Kidney capillary endothelial cell (primary cell): ENCODE measurements at regions not wholly inside any gene's neighbourhood (a gene's known extent, or its start where the extent isn't known, plus 50 kb on each side); places are given as distances from the start of the nearest gene placed in this dataset.

Experiments
- DNase-seq: peaks from one replicate; pipeline ENCODE4 v3.0.0-alpha.2; 2018; ENCODE audit warnings: low spot score

DNA sequence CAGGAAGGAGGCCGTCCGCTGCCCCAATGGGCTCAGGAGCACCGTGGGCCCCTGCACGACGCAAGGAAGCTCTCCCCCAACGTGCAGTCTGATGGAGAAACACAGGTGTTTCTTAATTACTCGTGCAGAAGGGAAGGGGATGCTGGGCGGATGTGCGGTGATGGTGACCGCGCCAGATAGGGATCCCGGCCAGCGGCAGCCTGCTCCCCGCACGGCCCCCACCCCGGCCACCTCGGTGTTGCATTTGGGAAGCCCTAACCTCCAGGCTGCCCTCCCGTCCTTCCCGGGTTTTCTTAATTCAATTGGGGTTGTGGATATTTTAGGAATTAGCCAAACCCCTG is 254.4 kb downstream of the ZNF536 start:
- no peak for DNase-seq

DNA sequence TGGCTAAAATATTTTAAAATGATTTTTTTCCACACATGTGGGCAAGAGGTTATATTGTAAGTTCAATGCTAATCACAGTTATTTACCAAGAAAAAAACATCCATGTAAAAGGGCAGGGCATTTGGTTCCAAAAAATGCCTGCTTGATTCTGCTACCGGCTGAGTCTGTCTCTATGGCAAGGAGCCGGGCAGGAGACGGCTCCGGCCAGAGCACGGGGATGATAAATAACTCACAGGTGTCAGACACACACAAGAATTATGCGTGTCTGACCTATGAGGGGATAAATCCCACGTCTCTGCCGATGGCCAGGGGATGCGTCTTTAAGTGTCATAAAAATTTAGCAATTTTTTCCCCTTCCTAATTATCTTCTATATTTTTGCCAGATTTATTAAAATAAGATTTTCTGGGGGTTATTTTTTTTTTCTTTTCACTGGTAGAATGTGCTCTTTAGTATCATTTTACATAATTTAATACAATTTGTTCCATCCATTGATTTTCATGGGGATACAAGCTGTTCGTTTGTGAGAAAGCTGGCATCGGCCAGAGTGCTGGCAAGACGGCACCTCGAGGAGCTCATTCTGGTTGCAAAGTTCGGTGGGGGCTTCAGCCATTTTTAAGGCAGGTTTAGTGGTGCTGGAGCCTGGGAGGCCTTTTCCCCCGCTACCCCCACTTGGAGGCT is 253.9 kb downstream of the ZNF536 start:
- DNase-seq: no peak

DNA sequence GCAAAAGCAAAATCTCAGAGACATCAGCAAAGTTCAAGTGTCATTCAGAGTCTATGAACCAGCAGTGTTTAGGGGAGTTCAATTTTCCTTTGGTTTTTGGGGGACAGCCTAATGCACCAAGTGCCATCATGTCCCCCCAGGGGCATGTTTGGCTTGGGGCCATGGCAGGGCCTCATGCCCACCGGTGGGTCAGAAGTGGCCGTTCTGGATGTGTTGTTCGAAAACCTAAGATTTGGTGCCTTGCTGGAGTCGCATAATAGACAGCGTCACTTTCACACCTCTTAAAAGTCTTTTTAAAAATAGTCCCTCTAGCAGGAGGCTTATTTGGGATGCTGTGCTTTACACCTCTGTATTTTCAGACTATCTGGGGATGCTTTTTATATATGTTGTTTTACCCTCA is 250.1 kb downstream of the ZNF536 start:
- no peak for DNase-seq

DNA sequence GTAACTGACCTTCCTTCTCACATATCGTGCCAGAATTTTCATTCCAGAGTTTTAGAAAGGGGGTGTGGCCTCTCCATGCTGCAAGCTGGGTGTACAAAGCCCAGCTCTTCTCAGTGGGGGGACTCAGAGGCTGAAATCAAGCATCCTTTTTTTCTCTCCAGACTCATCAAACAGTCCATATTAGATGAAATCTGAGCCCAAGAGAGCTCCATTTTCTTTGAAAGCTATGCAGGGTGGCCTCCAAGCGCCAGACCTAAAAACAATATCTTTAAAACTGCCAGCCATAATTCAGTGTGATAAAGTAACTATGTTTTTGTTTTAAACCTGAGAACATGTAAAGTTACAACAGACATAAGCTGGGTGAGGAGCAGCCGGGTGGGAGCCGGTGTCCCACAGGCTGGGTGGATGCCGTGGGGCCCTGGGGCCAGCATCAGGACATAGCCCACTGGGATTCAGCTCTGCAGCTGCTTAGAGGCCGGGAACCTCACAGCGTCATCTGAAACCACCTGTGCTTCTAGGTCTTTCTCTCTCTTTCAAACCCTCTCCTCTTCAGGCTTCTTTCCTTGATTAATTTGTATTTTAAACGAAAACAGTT is 249.2 kb downstream of the ZNF536 start:
- no peak for DNase-seq

DNA sequence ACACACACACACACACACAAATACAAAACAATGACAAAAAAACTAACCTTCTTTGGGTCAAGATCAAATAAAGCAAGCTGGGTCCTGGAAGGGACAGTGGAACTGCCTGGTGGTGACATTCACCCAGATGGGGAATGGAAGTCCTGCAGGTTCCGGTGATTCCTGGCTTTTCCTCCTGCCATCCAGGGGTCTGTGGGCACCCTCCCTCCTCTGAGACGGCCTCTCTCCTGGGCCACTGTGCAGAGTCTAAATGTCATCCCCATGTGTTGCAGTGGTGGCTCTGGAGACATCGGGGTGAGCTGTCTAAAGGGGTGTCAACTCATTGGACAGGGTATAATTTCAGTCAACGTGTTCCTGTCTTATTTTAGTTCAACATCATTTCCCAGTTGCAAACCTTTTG is 248.2 kb downstream of the ZNF536 start:
- DNase-seq: no peak

DNA sequence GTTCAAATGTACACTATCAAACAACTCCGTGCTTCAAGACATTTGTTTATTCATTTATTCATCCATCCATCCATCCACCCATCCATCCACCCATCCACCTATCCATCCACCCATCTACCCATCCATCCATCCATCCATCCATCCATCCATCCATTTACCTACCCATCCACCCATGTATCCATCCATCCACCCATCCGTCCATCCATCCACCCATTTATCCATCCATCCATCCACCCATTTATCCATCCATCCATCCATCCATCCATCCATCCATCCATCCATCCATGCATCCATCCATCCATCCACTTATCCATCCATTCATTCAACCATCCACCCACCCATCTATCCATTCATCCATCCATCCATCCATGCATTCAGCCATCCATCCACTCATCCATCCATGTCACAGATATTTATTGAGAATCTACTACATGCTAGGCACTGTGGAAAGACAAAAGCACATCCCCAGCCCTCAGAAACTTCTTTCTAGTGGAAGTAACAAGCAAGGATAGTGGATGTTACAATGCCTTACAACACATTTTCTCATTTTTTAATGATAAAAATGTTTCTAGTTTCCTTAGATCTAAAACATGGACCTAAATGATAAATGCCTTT is 237.6 kb downstream of the ZNF536 start:
- no peak for DNase-seq

DNA sequence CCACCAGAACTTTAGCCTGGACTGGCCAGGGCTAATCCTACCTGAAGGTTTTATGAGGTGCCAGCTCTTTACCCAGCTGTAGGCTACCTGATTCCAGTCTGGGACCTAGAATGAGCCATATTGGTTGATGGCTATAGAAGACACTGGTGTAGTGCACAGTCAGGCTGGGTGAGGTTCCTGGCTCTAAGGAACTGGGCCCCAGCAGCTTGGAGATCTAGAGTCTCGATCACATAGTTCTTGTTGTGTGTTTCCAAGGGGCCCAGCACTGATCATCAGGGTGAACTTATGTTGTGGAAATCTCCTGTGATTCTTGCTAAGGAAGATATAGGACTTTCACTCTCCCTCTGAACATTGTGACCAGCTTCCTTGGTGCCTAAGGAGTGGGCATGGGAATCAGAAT is 236.3 kb downstream of the ZNF536 start:
- no peak for DNase-seq
